H1 (cell line): ENCODE measurements at regions not wholly inside any gene's neighbourhood (a gene's known extent, or its start where the extent isn't known, plus 50 kb on each side); places are given as distances from the start of the nearest gene placed in this dataset.

ENCODE experiments used
- TF ChIP-seq, protein P1 (sequence below): fragments of 300-600 bp; sonication (generic); IDR thresholded peaks from 2 replicates; pipeline ENCODE4 v1.7.1; 2012; ENCODE audit warnings: low read length, moderate library complexity, mild to moderate bottlenecking, inconsistent platforms; ENCODE audit not compliant: insufficient replicate concordance

DNA sequence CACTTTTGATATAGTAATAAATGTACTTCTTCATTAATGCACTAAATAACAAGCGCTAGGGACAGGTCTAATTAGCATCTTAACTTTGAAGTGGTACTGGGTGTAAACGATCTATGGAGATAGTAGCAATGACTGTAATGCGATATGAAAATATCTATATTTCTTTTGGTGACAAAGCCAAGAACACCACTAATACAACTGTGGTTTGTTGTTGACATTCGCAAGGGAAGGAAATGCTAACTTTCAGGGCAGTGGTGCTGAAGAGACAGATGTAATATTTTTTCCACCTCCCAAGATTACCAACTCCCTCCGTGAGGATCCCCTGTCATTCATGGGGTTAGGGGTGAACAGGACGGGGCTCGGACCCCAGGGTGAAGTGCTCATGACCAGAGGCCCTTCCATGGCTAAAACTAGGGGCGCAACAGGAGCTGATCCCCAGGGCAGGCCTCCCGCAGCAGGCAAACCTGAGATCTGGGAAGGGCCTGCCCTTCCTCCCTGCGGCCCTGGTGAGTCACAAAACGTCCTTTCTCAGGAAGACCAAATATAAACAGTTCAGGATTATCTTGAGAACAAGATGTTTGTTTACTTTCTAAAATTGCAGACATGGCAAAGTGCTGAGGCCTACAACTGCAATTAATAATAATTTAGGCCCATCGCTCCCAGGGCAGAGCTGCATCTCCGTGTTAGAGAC, 65.0 kb upstream of the TOX2 start (continued):
- TF ChIP-seq, protein P1, sequence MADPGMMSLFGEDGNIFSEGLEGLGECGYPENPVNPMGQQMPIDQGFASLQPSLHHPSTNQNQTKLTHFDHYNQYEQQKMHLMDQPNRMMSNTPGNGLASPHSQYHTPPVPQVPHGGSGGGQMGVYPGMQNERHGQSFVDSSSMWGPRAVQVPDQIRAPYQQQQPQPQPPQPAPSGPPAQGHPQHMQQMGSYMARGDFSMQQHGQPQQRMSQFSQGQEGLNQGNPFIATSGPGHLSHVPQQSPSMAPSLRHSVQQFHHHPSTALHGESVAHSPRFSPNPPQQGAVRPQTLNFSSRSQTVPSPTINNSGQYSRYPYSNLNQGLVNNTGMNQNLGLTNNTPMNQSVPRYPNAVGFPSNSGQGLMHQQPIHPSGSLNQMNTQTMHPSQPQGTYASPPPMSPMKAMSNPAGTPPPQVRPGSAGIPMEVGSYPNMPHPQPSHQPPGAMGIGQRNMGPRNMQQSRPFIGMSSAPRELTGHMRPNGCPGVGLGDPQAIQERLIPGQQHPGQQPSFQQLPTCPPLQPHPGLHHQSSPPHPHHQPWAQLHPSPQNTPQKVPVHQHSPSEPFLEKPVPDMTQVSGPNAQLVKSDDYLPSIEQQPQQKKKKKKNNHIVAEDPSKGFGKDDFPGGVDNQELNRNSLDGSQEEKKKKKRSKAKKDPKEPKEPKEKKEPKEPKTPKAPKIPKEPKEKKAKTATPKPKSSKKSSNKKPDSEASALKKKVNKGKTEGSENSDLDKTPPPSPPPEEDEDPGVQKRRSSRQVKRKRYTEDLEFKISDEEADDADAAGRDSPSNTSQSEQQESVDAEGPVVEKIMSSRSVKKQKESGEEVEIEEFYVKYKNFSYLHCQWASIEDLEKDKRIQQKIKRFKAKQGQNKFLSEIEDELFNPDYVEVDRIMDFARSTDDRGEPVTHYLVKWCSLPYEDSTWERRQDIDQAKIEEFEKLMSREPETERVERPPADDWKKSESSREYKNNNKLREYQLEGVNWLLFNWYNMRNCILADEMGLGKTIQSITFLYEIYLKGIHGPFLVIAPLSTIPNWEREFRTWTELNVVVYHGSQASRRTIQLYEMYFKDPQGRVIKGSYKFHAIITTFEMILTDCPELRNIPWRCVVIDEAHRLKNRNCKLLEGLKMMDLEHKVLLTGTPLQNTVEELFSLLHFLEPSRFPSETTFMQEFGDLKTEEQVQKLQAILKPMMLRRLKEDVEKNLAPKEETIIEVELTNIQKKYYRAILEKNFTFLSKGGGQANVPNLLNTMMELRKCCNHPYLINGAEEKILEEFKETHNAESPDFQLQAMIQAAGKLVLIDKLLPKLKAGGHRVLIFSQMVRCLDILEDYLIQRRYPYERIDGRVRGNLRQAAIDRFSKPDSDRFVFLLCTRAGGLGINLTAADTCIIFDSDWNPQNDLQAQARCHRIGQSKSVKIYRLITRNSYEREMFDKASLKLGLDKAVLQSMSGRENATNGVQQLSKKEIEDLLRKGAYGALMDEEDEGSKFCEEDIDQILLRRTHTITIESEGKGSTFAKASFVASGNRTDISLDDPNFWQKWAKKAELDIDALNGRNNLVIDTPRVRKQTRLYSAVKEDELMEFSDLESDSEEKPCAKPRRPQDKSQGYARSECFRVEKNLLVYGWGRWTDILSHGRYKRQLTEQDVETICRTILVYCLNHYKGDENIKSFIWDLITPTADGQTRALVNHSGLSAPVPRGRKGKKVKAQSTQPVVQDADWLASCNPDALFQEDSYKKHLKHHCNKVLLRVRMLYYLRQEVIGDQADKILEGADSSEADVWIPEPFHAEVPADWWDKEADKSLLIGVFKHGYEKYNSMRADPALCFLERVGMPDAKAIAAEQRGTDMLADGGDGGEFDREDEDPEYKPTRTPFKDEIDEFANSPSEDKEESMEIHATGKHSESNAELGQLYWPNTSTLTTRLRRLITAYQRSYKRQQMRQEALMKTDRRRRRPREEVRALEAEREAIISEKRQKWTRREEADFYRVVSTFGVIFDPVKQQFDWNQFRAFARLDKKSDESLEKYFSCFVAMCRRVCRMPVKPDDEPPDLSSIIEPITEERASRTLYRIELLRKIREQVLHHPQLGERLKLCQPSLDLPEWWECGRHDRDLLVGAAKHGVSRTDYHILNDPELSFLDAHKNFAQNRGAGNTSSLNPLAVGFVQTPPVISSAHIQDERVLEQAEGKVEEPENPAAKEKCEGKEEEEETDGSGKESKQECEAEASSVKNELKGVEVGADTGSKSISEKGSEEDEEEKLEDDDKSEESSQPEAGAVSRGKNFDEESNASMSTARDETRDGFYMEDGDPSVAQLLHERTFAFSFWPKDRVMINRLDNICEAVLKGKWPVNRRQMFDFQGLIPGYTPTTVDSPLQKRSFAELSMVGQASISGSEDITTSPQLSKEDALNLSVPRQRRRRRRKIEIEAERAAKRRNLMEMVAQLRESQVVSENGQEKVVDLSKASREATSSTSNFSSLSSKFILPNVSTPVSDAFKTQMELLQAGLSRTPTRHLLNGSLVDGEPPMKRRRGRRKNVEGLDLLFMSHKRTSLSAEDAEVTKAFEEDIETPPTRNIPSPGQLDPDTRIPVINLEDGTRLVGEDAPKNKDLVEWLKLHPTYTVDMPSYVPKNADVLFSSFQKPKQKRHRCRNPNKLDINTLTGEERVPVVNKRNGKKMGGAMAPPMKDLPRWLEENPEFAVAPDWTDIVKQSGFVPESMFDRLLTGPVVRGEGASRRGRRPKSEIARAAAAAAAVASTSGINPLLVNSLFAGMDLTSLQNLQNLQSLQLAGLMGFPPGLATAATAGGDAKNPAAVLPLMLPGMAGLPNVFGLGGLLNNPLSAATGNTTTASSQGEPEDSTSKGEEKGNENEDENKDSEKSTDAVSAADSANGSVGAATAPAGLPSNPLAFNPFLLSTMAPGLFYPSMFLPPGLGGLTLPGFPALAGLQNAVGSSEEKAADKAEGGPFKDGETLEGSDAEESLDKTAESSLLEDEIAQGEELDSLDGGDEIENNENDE: no peak
